ENCODE measurements at regions not wholly inside any gene's neighbourhood (a gene's known extent, or its start where the extent isn't known, plus 50 kb on each side); places are given as distances from the start of the nearest gene placed in this dataset.

DNA sequence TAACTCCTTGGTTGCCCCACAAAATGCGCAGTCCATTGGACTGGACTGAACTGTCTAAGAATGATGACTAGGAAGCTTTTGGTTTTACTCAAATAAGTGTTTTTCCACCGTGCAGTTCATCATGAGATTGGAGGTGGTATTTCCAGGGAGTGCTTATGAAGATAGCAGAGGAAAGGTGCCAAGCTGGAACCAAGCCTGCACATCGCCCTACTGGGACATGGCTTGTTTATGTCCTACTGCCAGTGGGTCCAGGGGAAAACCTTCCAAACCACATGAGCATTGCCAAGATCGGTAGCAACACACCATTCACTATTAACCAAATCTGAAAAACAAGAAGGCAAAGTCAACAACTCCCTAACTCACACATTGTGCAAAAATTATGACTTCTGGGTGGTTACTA is 54.7 kb upstream of the DSCAM start:
- ATAC-seq = no peak

DNA sequence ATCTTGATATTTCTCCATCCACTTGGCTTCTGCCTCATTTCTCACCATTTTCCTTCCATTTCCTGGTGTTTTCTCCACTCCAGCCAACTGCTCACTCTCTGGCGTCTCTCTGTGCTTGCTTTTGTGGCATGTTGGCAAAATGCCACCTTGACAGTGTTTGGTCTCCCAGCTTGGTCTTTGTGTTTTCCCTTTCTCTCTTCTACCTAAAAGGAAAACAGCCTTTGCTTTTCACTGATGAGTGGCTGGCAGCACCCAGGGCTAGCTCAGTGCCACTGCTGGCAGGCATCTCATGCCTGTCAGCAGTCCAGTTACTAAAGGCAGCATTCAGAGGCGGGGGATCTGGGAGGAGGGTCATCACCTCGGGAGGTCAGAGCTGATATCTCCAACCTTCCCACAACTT is 55.3 kb upstream of the DSCAM start:
- no peak for ATAC-seq

DNA sequence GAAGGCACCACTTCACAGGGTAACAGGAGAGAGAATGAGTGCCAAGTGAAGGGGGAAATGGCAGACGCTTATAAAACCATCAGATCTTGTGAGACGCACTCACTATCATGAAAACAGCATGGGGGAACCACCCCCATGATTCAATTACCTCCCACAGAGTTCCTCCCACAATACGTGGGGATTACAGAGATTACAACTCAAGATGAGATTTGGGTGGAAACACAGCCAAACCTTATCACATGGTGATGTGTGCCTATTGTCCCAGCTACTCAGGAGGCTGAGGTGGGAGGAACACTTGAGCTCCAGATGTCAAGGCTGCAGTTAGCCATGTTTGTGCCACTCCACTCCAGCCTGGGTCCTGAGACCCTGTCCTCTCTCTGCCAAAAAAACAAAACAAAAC is 56.0 kb upstream of the DSCAM start:
- no peak for ATAC-seq

DNA sequence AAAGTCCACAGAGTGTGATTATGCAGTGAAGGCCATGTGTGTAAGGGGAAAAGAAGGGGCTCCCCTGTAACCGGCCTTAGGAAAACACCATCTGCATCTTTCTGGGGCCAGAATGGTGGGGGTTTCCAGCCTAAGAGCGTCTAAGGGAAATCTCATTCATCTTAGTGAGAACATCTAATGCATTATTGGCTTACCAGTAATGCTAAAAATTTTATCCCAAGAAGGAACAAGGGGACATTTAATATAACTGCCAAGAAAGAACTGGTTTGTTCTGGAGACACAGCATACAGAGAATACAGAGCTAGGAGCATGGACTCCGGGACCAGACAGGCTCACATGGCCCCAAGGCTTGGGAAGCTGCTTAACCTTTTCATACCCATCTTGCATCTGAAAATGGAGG is 58.3 kb upstream of the DSCAM start:
- no peak for ATAC-seq

DNA sequence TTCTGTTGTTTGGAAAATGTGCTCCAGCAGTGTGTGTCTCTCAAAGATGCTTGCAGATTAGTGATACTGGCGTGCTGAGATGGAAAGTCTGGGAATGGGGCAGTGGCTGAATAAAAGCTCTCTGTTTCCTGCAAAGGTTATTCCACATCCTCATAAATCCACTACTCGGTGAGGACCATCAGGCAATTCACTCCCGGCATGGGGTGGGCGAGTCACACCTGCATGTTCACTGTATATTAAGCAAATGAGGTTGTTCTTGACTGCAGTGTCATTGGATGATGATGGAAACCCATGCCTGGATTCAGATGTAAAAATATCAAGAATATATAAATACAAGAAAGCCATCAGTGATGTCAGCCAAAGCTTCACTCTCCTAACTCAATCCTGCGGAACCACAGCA is 65.4 kb upstream of the DSCAM start:
- no peak for ATAC-seq

DNA sequence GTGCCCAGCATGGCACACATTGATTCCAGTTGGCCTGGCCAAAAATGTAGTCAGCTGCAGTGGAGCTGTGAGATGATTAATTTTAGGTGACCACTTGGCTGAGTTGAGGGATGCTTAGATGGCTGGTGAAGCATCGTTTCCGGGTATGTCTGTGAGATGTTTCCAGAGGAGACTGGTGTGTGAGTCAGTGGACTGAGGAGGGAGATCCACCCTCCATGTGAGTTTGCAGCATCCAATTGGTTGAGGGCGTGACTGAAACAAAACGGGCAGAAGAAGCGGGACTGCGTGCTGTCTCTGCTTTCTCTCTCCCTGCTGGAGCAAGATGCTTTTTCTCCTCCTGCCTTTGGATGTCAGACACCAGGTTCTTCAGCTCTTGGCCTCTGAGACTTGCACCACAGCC is 68.2 kb upstream of the DSCAM start:
- ATAC-seq = no peak

DNA sequence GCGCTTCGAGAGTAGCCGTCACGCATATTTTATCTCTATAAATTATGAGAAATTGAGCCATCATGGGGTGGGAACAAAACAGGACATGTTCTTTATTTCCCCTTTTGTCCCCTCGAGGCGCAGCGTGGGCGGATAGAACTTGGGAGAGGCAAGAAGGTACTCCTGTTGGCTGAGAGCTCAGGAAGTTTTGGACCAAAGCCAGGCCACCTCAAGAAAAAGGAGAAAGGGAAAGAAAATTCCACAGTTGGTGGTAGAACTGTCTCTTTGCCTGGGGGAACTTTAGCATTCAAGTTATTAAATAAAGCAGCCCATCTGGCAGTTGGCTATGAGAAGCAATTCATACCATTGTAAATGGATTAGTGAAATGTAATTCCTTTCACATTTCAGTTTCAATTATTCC is 76.4 kb upstream of the DSCAM start:
- no peak for ATAC-seq

DNA sequence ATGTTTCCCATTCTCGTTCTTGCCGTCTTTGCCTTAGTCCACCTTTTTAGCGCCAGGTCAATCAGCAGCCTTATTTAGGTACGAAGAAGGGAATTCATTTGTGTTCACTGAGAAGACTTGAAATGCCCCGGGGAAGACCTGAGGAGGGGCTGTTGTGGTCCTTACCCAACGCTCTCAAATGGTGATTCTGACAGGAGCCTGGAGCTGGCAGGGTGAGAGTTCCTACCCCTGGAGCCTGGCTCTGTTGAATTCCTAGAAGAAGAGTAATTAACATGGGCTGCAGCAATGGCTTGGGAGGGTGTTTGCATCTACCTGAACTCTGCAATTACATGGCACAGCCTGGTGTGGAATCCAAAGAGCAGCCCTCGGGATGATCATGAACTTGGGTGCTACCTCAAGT is 76.9 kb upstream of the DSCAM start:
- no peak for ATAC-seq

DNA sequence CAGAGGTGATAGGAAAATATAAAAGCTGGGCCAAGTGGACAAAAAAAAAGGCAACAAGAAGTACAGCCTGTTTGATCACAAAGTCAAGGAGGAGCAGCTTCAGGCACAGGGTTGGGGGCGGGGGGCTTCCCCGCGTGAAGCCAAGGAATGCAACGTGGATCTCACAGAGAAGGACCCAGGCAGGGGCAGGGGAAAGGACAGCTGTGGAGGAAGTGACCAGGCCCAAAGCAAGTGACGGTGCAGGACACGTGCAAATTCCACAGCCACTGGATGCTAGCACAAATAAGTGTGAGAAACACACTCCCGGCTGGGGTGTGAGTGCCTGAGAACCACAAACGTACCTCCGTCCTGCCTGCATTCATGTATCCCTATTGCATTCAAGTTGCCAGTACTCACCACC is 77.7 kb upstream of the DSCAM start:
- ATAC-seq = no peak

DNA sequence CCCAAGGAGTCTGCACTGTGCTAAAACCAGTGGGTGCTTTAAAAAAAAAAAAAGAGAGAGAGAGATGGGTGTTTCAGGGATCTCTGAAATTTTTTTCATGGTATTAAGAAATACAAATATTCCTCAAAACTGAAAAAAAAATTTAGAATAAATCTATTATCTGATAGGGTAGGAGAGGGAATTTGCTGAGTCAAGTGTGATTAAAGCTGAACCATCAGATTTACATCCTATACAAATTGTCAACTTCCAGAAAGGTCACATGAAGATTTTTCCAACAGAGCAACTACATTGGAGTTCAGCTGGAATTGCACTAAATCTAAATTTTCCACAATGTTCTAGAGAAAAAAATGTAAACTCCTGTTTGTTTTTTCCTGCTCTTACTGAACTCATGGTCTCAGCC is 79.3 kb upstream of the DSCAM start:
- ATAC-seq = no peak

DNA sequence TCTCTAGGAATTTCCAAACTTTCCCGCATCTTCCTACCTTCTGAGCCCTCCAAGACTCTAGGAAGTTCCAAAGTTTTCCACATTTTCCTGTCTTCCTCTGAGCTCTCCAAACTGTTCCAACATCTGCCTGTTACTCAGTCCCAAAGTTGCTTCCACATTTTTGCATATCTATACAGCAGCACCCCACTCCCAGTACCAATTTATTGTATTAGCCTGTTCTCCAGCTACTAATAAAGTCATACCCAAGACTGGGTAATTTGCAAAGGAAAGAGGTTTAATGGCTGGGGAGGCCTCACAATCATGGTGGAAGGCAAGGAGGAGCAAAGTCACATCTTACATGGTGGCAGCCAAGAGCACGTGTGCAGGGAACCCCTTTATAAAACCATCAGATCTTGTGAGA is 82.9 kb upstream of the DSCAM start:
- ATAC-seq = no peak

DNA sequence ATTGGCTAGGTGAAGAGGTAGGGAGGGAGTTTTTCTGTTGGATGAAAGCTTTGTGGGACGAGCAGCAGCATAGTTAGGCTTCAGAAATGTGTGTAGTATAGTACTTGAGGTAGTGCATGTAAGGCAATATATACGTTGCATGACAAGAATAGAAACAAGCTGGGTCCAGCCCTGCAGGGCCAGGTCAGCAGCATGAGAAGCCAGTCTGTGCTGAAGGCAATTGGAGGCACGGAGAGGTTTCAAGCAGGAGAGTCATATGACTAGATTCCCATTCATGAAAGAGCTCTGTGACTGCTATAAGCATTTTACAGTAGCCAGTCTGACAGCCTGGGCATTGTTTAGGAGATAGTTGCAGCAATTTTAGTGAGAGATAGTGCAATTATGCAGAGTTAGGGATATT is 84.2 kb upstream of the DSCAM start:
- no peak for ATAC-seq

DNA sequence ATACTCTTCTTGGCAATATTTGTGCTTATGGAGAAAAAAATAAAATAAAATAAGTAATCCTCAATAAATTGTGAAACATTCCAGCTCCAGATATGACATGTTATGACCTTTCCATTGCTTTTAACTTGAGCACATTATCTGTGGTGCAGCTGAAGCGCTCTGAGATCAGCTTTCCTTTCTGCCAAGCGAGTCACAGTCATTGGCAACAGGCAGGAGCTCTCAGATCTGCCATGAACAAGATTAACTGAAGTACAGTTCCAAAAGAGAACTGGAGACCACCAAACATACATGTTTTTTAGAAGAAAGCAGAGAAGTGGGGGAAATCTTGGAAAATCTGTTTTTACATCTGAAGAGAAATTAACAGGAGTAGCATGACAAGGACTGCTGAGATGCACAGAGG is 89.2 kb upstream of the DSCAM start:
- no peak for ATAC-seq

DNA sequence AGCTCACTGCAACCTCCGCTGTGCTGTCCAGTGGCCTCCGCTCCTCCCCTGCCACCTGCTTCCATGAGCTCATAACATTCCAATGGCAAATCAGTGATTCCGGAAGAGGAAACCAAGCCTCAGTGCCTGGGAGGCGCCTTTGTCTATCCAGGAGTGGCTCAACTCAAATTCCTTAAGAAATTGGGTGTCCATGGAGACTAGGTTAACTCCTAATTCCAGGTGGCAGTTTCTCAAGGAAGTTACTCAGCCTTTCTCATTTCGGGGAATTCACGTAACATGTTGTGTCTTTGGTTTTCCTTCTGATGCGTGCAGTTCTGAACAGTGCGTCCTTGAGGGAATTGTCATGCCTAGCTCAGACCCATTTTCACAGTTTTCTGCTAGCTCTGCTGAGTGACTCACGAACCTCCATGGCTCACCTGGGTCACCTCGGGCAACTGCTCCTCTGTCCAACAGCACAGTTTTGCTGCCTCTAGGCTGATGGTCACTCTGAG is 89.9 kb upstream of the DSCAM start:
- no peak for ATAC-seq

DNA sequence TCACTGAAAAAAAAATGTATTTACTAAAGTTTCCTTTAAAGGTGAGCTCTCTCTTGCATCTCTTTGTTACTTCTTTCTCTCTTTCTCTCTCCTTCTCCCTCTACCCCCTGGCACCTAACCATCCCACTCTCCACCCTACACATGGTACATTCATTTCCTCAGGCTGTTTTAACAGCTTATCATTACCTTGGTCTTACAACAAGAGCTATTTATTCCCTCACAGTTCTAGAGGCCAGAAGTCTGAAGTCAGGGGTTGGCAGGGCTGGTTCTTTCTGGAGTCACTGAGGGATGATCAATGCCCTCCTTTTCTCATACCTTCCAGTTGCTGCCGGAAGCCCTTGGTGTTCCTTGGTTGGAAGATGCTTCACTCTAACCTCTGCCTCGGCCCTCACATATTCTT is 91.1 kb upstream of the DSCAM start:
- no peak for ATAC-seq

DNA sequence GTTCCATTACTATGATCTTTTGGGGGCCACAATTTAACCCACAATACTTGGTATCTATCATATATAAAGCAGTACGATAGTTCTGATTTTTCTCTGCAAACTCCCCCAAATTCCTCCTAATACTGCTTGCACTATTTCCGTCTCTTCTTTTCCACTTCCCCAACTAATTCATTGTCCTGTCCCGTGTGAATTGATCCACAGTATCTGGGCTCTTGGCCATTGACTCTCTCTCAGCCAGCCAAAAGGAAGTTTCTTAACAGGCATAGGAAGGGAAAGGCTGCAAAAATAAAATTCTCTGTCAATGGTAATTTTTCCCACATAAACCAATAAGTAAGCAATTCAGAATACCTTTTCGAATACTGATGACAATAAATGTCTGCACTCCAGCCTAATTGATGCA is 91.7 kb upstream of the DSCAM start:
- no peak for ATAC-seq

DNA sequence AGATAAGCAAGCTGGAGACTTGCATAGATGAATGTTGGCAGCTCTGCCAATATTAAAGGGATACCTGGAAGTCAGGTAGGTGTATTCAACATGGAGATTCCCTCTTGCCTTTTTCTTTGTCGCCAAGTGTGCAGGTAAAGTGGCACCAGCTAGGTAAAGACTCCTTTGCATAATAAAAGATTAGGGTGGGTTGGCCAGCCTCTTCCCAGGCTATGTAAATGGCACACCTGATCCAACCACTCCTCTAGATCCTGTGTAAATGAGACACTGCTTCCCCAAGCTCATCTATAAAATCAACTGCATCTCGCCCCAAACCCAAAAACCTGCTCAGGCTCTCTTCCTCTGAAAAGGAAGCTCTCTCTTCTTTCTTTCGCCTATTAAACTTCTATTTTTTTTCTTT is 100.8 kb upstream of the DSCAM start:
- no peak for ATAC-seq

DNA sequence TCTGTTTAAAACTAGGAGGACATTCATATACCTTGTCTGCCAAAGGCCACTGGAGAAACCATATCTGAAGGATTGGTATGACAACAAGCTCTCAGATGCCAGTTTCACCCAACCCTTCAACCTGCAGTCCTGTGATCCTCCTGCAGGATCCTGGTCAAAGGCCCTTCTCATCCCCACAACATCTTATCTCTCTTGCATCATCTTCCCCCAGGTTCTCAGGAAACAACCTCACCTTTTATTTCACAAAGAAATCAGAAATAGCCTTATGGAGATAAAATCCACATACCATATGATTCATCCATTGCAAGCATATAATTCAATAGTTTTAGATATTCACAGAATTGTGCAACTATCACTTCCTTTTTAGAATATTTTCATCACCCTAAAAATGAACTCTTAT is 104.0 kb upstream of the DSCAM start:
- ATAC-seq = no peak

DNA sequence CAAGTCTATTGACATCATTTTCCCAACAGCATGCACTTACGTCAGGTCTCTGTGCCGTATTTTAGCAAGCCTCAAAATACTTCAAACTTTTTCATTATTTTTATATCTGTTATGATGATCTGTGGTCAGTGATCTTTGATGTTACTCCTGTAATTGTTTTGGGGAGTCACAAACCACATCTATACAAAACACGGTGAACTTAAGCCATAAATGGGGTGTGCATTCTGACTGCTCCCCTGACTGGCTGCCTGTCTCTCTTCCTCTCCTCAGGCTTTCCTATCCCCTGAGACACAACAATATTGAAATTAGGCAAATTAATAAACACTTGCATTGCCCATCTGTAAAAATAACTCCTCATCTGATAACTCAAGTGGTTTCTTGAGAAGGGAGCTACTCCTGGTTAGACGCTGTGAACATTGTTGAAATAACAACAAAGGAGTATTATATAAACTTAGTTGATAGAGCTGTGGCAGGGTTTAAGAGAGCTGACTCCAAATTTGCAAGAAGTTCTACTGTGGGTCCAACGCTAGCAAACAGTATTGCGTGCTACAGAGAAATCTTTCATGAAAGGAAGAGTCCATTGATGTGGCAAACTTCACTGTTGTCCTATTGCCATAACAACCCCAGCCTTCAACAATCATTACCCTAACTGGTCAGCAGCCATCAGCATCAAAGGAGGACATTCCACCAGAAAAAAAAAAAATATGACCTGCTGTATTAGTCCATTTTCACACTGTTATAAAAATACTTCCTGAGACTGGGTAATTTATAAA is 105.8 kb upstream of the DSCAM start:
- no peak for ATAC-seq

DNA sequence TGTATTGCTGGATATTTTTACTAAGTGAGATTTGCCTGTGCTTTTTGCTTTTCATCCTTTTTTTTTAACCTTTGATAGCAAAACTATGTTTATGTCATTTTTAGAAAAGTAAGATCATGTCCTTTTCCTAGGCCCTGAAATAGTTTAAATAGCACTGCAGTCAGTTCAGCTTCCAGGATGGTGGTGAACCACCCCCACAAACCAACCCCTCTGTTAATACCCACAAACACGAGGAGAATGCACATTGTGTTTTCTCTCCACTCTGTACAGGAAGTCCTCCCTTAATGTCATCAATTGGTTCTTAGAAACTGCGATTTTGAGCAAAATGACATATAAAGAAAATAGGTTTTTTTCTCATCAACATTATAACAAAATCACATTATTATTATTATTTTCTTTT is 117.7 kb upstream of the DSCAM start:
- ATAC-seq = no peak

DNA sequence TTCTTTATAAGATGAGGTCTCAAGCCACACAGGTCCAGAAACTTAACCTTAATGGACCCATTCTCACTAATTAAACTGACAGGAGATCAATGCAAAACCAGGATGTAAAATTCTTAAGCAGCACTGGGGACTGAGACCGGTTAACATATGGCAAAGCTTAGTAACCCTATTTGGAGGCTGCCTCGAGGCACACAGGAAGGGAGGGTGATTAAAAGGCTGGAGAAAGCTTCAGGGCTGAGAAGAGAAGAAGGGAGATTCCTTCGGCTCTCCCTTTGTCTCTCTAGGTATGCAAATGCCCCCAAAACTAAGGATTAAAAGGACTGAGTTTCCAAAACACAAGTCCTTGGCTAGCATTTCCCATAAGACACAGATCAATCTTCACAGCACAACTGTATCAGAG is 120.8 kb upstream of the DSCAM start:
- ATAC-seq = no peak

DNA sequence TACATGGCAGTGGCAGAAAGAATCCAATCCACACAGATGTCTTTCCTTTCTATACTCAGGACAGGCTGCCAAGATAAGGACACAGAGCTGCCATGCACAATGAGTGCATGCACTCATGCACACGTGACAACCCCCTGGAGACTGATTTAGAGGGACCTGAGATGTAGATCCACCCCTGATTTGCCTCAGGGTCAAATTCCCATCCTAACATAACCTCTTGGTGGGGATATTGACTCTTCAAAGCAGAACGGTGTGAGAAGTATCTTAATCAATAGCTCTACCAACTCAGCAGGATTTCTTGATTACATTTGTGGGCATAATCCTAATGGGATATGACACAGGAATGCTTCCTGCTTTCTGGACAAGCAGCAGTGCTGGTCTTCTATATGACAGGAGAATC is 125.2 kb upstream of the DSCAM start:
- ATAC-seq = no peak

DNA sequence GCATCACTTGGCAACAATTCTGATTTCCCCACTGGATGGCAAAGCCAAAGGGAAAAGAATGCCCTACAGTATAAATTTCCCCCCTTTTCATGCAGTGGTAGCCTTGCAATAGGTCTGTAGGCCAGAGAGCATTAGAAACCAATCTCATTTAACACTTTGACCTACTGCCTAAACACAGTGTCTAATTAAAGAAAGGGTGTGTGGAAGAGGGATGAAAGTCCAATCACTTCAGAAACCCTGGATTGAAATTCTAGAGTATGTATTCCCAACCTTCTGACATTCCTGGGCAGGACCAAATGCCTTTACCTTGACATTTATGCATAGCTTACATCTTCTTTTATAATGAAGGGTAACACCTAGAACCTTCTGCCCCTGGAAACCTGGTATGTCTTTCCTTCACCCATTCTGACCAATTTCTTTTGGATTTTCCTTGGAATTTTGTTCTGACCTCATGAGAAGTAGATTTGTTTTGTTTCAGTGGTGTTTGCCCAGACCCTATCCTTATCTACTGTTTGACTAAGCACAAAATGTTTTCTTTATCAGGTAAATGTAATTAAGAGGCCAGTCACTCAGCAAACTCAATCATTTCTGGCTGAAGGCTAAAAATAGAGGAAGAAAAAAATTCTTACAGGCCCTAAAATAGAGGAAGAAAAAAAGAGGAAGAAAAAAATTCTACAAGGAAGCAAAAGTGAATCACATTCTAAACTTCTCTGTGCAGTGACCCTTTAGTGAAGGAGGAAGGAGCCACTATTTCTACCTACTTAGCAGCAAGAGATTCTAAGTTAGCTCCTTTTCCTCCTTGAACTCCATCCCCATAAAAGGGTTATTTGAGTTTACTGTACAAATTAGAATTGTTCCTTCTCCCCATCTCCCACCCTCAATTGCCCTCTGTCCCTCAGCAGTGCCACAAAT is 129.5 kb upstream of the DSCAM start:
- no peak for ATAC-seq

DNA sequence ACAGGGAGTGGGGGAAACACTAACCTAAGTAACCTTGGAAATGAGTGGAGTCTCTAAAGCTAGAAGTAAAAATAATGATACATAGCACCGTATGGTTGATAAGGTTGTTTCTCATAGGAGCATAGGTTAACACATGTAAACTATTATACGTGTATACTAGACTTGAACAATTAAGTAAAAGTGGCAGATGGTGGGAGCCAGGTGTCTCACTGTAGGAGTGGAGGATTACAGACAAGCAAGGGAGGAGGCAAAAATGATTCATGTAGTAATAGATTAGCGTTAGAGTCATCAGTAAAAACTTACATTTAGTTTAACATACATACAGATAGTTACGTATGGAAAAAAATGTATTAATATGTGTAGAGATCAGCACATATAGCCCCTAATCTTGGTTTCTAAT is 138.4 kb upstream of the DSCAM start:
- no peak for ATAC-seq
